PC-3 (cell line): ENCODE measurements at regions not wholly inside any gene's neighbourhood (a gene's known extent, or its start where the extent isn't known, plus 50 kb on each side); places are given as distances from the start of the nearest gene placed in this dataset.

Experiments
- ATAC-seq: fragments of 200-7000 bp; cut with Tn5 transposase; 2 replicates; pipeline ENCODE4 v1.9.1; 2020; ENCODE audit warnings: mild to moderate bottlenecking, moderate library complexity
- BruUV-seq: library from RNA; stranded (reverse); fragments of 400-500 nt; replicated peaks from 2 replicates; lab custom pipeline; 2021; lab: Mats Ljungman, UMichigan
- CTCF ChIA-PET: fragments of 300-600 bp; sonication (Branson Sonifier 250); formaldehyde crosslinking; loops from one replicate; lab custom pipeline; 2022; ENCODE audit warnings: antibody characterized with exemption; lab: Charles Lee
- POLR2A ChIA-PET: fragments of 300-600 bp; sonication (Branson Sonifier 250); formaldehyde crosslinking; loops from one replicate; lab custom pipeline; 2022; ENCODE audit warnings: antibody characterized with exemption; ENCODE audit not compliant: unreplicated experiment; lab: Charles Lee
- DNase-seq: peaks from one replicate; pipeline ENCODE4 v3.0.0-alpha.2; 2015
- H2AFZ ChIP-seq: fragments of 300-600 bp; sonication (generic); 2 replicates; pipeline ENCODE4 v1.6.0; 2016; ENCODE audit warnings: antibody characterized with exemption, low read length
- H3F3A ChIP-seq: fragments of 300-600 bp; sonication (generic); one replicate; pipeline ENCODE4 v1.6.0; 2017; ENCODE audit warnings: antibody characterized with exemption, low read length, control low read depth, mild to moderate bottlenecking; ENCODE audit not compliant: unreplicated experiment
- H3K27ac ChIP-seq: fragments of 300-600 bp; sonication (generic); 2 replicates; pipeline ENCODE4 v1.5.1; 2016; ENCODE audit warnings: mild to moderate bottlenecking, low read length
- H3K27me3 ChIP-seq: fragments of 300-600 bp; sonication (generic); 2 replicates; pipeline ENCODE4 v1.6.1; 2016; ENCODE audit warnings: low read length, mixed read lengths
- H3K36me3 ChIP-seq: fragments of 300-600 bp; sonication (generic); 2 replicates; pipeline ENCODE4 v1.6.1; 2016; ENCODE audit warnings: low read depth, mixed run types, low read length, mixed read lengths
- H3K4me1 ChIP-seq: fragments of 300-600 bp; sonication (generic); 2 replicates; pipeline ENCODE4 v1.5.1; 2016; ENCODE audit warnings: low read length; ENCODE audit not compliant: insufficient read depth
- H3K4me2 ChIP-seq: fragments of 300-600 bp; sonication (generic); 2 replicates; pipeline ENCODE4 v1.6.0; 2016; ENCODE audit warnings: low read length
- H3K4me3 ChIP-seq: fragments of 300-600 bp; sonication (generic); 2 replicates; pipeline ENCODE4 v1.5.1; 2016; ENCODE audit warnings: mild to moderate bottlenecking, low read length, mixed read lengths
- H3K79me2 ChIP-seq: fragments of 300-600 bp; sonication (generic); 2 replicates; pipeline ENCODE4 v1.6.1; 2017; ENCODE audit warnings: low read length, mixed read lengths
- H3K9ac ChIP-seq: fragments of 300-600 bp; sonication (generic); 2 replicates; pipeline ENCODE4 v1.6.0; 2016; ENCODE audit warnings: mild to moderate bottlenecking, low read length
- H3K9me2 ChIP-seq: fragments of 300-600 bp; sonication (generic); replicated peaks from 2 replicates; pipeline ENCODE4 v1.6.1; 2016; ENCODE audit warnings: mixed run types, low read length, mixed read lengths
- H3K9me3 ChIP-seq: fragments of 300-600 bp; sonication (generic); 2 replicates; pipeline ENCODE4 v1.6.1; 2016; ENCODE audit warnings: low read length, mixed read lengths
- H4K20me1 ChIP-seq: fragments of 300-600 bp; sonication (generic); 2 replicates; pipeline ENCODE4 v1.6.1; 2016; ENCODE audit warnings: low read length, mixed read lengths
- CTCF ChIP-seq: fragments of 300-600 bp; sonication (generic); conservative IDR thresholded peaks from 2 replicates; pipeline ENCODE4 v1.5.1; 2017; ENCODE audit warnings: antibody characterized with exemption, low read depth, mild to moderate bottlenecking, low read length
- EZH2 ChIP-seq: fragments of 300-600 bp; sonication (generic); IDR thresholded peaks from one replicate; pipeline ENCODE4 v1.6.1; 2017; ENCODE audit warnings: antibody characterized with exemption, mild to moderate bottlenecking, low read length; ENCODE audit not compliant: unreplicated experiment
- EZH2phosphoT487 ChIP-seq: fragments of 300-600 bp; sonication (generic); IDR thresholded peaks from 2 replicates; pipeline ENCODE4 v1.6.1; 2018; ENCODE audit warnings: mild to moderate bottlenecking, antibody characterized with exemption, low read length, borderline replicate concordance
- intact Hi-C: fragments of 100-400 bp; cut with micrococcal nuclease; formaldehyde crosslinking; loops from 2 replicates; pipeline ENCODE4 v1.9.0; 2023

GRCh38 chr10:111885046-111885445 lies 298.5 kb downstream of the GPAM start:
- ChIA-PET CTCF (no interaction called here), POLR2A (no interaction called here)
- no peak overlapping the region for H3K4me2 ChIP-seq
- no peak overlapping the region for H3K27ac ChIP-seq
- TF ChIP-seq EZH2phosphoT487 (no peak), CTCF (no peak), EZH2 (no peak)
- H3K4me3 ChIP-seq, result no peak overlapping the region
- no peak overlapping the region for H3K9ac ChIP-seq
- H3F3A ChIP-seq, result no peaks in the 10 kb centered on the region
- H3K27me3 ChIP-seq, result no peaks in the 10 kb centered on the region
- DNase-seq (no peak), ATAC-seq (no peak)
- H3K9me2 ChIP-seq, result no peaks in the 10 kb centered on the region
- no peaks in the 10 kb centered on the region for H3K36me3 ChIP-seq
- no TSS peak for BruUV-seq
- intact Hi-C loops, result no loop called here
- H4K20me1 ChIP-seq, result no peaks in the 10 kb centered on the region
- H3K4me1 ChIP-seq, result no peaks in the 10 kb centered on the region
- no peak overlapping the region for H2AFZ ChIP-seq
- no peaks in the 10 kb centered on the region for H3K9me3 ChIP-seq
- no peaks in the 10 kb centered on the region for H3K79me2 ChIP-seq

GRCh38 chr10:111885919-111886318 lies 297.6 kb downstream of the GPAM start:
- no TSS peak for BruUV-seq
- no peaks in the 10 kb centered on the region for H3K27me3 ChIP-seq
- no peak overlapping the region for H3K27ac ChIP-seq
- DNase-seq (no peak), ATAC-seq (no peak)
- H2AFZ ChIP-seq, result no peak overlapping the region
- intact Hi-C loops, result no loop called here
- no peaks in the 10 kb centered on the region for H4K20me1 ChIP-seq
- POLR2A ChIA-PET, result no interaction called here
- H3K4me1 ChIP-seq, result no peaks in the 10 kb centered on the region
- H3K9ac ChIP-seq, result no peak overlapping the region
- CTCF ChIA-PET, result no interaction called here
- H3F3A ChIP-seq, result no peaks in the 10 kb centered on the region
- no peaks in the 10 kb centered on the region for H3K79me2 ChIP-seq
- no peak overlapping the region for H3K4me3 ChIP-seq
- no peaks in the 10 kb centered on the region for H3K9me3 ChIP-seq
- no peak overlapping the region for H3K4me2 ChIP-seq
- TF ChIP-seq EZH2phosphoT487 (no peak), EZH2 (no peak), CTCF (no peak)
- H3K9me2 ChIP-seq, result no peaks in the 10 kb centered on the region
- H3K36me3 ChIP-seq, result no peaks in the 10 kb centered on the region

- BruUV-seq, result no TSS peak
- TF ChIP-seq EZH2phosphoT487, result no peak
- intact Hi-C loops, result no loop called here
- Histone ChIP-seq H3K4me1 (no peaks in the 10 kb centered on the region), H3K4me2 (no peak overlapping the region), H3K36me3 (no peaks in the 10 kb centered on the region), H3K27ac (no peak overlapping the region), H3F3A (no peaks in the 10 kb centered on the region), H3K79me2 (no peaks in the 10 kb centered on the region), H3K27me3 (no peaks in the 10 kb centered on the region), H3K9ac (no peak overlapping the region), H4K20me1 (no peaks in the 10 kb centered on the region), H3K9me2 (no peaks in the 10 kb centered on the region), H3K4me3 (no peak overlapping the region), H3K9me3 (no peaks in the 10 kb centered on the region), H2AFZ (no peak overlapping the region)
- no peak for DNase-seq
- no peak for ATAC-seq
- ChIA-PET CTCF (no interaction called here), POLR2A (no interaction called here)
Observed at GRCh38 chr10:111887266-111887665, 296.3 kb downstream of the GPAM start.
